ENCODE measurements at regions not wholly inside any gene's neighbourhood (a gene's known extent, or its start where the extent isn't known, plus 50 kb on each side); places are given as distances from the start of the nearest gene placed in this dataset.

- no peak for TF ChIP-seq TCF12 (IDR thresholded peaks at IDR 0.05; ENCODE audit: low read depth)
- TF ChIP-seq ZBTB7A (IDR thresholded peaks at IDR 0.05; ENCODE audit: low read depth) = no peak
- no peak for TF ChIP-seq EP300 (IDR thresholded peaks at IDR 0.05; ENCODE audit: borderline replicate concordance)
- no peak for TF ChIP-seq TAF1 (IDR thresholded peaks at IDR 0.05; ENCODE audit: low read depth)
- TF ChIP-seq CREB1 (IDR thresholded peaks at IDR 0.05; ENCODE audit: low read depth) = no peak
- TF ChIP-seq RAD21 (IDR thresholded peaks at IDR 0.05; ENCODE audit: low read depth) = no peak
- no peak for TF ChIP-seq FOXM1 (IDR thresholded peaks at IDR 0.05; ENCODE audit: borderline replicate concordance, low read depth)
- no peak for TF ChIP-seq MAX (IDR thresholded peaks at IDR 0.05)
- no peak for TF ChIP-seq TEAD4 (IDR thresholded peaks at IDR 0.05)
- no peak for TF ChIP-seq USF1 (IDR thresholded peaks at IDR 0.05)
- no peak for TF ChIP-seq EGR1 (IDR thresholded peaks at IDR 0.05)
- TF ChIP-seq NFIC (IDR thresholded peaks at IDR 0.05) = no peak
- TF ChIP-seq YY1 (IDR thresholded peaks at IDR 0.05; ENCODE audit: low read depth) = no peak
Measured at GRCh38 chr9:13675638-13676000, 396.1 kb upstream of the MPDZ start.

- TF ChIP-seq FOXM1 (IDR thresholded peaks at IDR 0.05; ENCODE audit: borderline replicate concordance, low read depth) = no peak
- no peak for TF ChIP-seq MAX (IDR thresholded peaks at IDR 0.05)
- no peak for TF ChIP-seq USF1 (IDR thresholded peaks at IDR 0.05)
- TF ChIP-seq CREB1 (IDR thresholded peaks at IDR 0.05; ENCODE audit: low read depth) = no peak
- TF ChIP-seq NFIC (IDR thresholded peaks at IDR 0.05) = no peak
- no peak for TF ChIP-seq TAF1 (IDR thresholded peaks at IDR 0.05; ENCODE audit: low read depth)
Measured at GRCh38 chr9:13674926-13675637, 395.6 kb upstream of the MPDZ start.

GRCh38 chr9:13673348-13673747, 393.9 kb upstream of the MPDZ start:
- TF ChIP-seq ZBTB7A (IDR thresholded peaks at IDR 0.05; ENCODE audit: low read depth) (no peak), YY1 (IDR thresholded peaks at IDR 0.05; ENCODE audit: low read depth) (no peak), TEAD4 (IDR thresholded peaks at IDR 0.05) (no peak), EGR1 (IDR thresholded peaks at IDR 0.05) (no peak), CEBPB (IDR thresholded peaks at IDR 0.05) (no peak), RAD21 (IDR thresholded peaks at IDR 0.05; ENCODE audit: low read depth) (no peak), TAF1 (IDR thresholded peaks at IDR 0.05; ENCODE audit: low read depth) (no peak), NFIC (IDR thresholded peaks at IDR 0.05) (no peak), EP300 (IDR thresholded peaks at IDR 0.05; ENCODE audit: borderline replicate concordance) (no peak), USF1 (IDR thresholded peaks at IDR 0.05) (no peak)

GRCh38 chr9:13665418-13666066, 386.1 kb upstream of the MPDZ start:
- no peak for TF ChIP-seq TCF12 (IDR thresholded peaks at IDR 0.05; ENCODE audit: low read depth)
- TF ChIP-seq EP300 (IDR thresholded peaks at IDR 0.05; ENCODE audit: borderline replicate concordance) = no peak
- no peak for TF ChIP-seq TEAD4 (IDR thresholded peaks at IDR 0.05)
- no peak for TF ChIP-seq REST (IDR thresholded peaks at IDR 0.05; ENCODE audit: low read depth)
- no peak for TF ChIP-seq EGR1 (IDR thresholded peaks at IDR 0.05)
- no peak for TF ChIP-seq ZBTB7A (IDR thresholded peaks at IDR 0.05; ENCODE audit: low read depth)
- no peak for TF ChIP-seq USF1 (IDR thresholded peaks at IDR 0.05)
- no peak for TF ChIP-seq NFIC (IDR thresholded peaks at IDR 0.05)
- no peak for TF ChIP-seq CEBPB (IDR thresholded peaks at IDR 0.05)
- TF ChIP-seq CREB1 (IDR thresholded peaks at IDR 0.05; ENCODE audit: low read depth) = no peak
- TF ChIP-seq RAD21 (IDR thresholded peaks at IDR 0.05; ENCODE audit: low read depth) = no peak
- TF ChIP-seq TAF1 (IDR thresholded peaks at IDR 0.05; ENCODE audit: low read depth) = no peak
- TF ChIP-seq FOXM1 (IDR thresholded peaks at IDR 0.05; ENCODE audit: borderline replicate concordance, low read depth) = no peak
- TF ChIP-seq YY1 (IDR thresholded peaks at IDR 0.05; ENCODE audit: low read depth) = no peak

GRCh38 chr9:13661014-13661413, 381.5 kb upstream of the MPDZ start:
- TF ChIP-seq ZBTB7A (IDR thresholded peaks at IDR 0.05; ENCODE audit: low read depth) (no peak), NFIC (IDR thresholded peaks at IDR 0.05) (no peak), FOXM1 (IDR thresholded peaks at IDR 0.05; ENCODE audit: borderline replicate concordance, low read depth) (no peak), REST (IDR thresholded peaks at IDR 0.05; ENCODE audit: low read depth) (no peak), CEBPB (IDR thresholded peaks at IDR 0.05) (no peak), CREB1 (IDR thresholded peaks at IDR 0.05; ENCODE audit: low read depth) (no peak), TAF1 (IDR thresholded peaks at IDR 0.05; ENCODE audit: low read depth) (no peak), TCF12 (IDR thresholded peaks at IDR 0.05; ENCODE audit: low read depth) (no peak), RAD21 (IDR thresholded peaks at IDR 0.05; ENCODE audit: low read depth) (no peak), MAX (IDR thresholded peaks at IDR 0.05) (no peak), USF1 (IDR thresholded peaks at IDR 0.05) (no peak), TEAD4 (IDR thresholded peaks at IDR 0.05) (no peak), EGR1 (IDR thresholded peaks at IDR 0.05) (no peak), YY1 (IDR thresholded peaks at IDR 0.05; ENCODE audit: low read depth) (no peak), EP300 (IDR thresholded peaks at IDR 0.05; ENCODE audit: borderline replicate concordance) (no peak)
